K562 (cell line): ENCODE measurements at regions not wholly inside any gene's neighbourhood (a gene's known extent, or its start where the extent isn't known, plus 50 kb on each side); places are given as distances from the start of the nearest gene placed in this dataset.

Experiments used
- ATAC-seq: fragments of 200-7000 bp; cut with Tn5 transposase; 3 replicates; pipeline ENCODE4 v1.9.1; 2020; ENCODE audit warnings: moderate library complexity
- BruUV-seq: library from RNA; stranded (reverse); fragments of 400-500 nt; replicated peaks from 2 replicates; lab custom pipeline; 2021; lab: Mats Ljungman, UMichigan
- CTCF ChIA-PET: fragments of 300-600 bp; formaldehyde crosslinking; extraction: SDS; loops from one replicate; lab custom pipeline; 2021; ENCODE audit warnings: low intra/inter-chr PET ratio; lab: Yijun Ruan, JAX
- POLR2A ChIA-PET: fragments of 300-600, 350-650 bp; sonication (Branson Sonifier 250); formaldehyde crosslinking; extraction: SDS; loops from one replicate; lab custom pipeline; 2021; ENCODE audit warnings: antibody characterized with exemption, inconsistent platforms; lab: Yijun Ruan, JAX
- DNase-seq, 4 experiments: peaks; one replicate each; pipeline versions ENCODE4 v3.0.0 to v3.0.0-alpha.2; 2011 to 2018; ENCODE audit warnings: low spot score in 3 of 4, mixed read lengths in 3 of 4; ENCODE audit errors: extremely low read depth in 1 of 4
- FAIRE-seq: peaks from 2 replicates; lab custom pipeline; 2011; peaks lifted over from hg19 to GRCh38; lab: Jason Lieb, UNC
- H2AFZ ChIP-seq: 2 replicates; pipeline ENCODE4 v1.6.0; 2011; ENCODE audit warnings: low read depth, low read length, control low read depth, inconsistent platforms
- H3K27ac ChIP-seq: fragments of 200-600 bp; 3 replicates; pipeline ENCODE4 v1.8.0; 2011; ENCODE audit warnings: low read depth, mild to moderate bottlenecking, control low read depth, inconsistent platforms, low read length, moderate library complexity, mixed read lengths; ENCODE audit errors: extremely low read depth
- H3K27me3 ChIP-seq, 2 experiments: fragments of 300-600 bp in 1 of 2; 2 replicates in 1 of 2; 3 replicates in 1 of 2; pipeline versions ENCODE4 v1.6.0 to v1.8.0; 2011; ENCODE audit warnings: inconsistent platforms in 2 of 2, low read length in 2 of 2, mild to moderate bottlenecking in 1 of 2, mixed read lengths in 1 of 2, moderate library complexity in 1 of 2; ENCODE audit not compliant: control insufficient read depth in 2 of 2, insufficient read depth in 2 of 2
- H3K36me3 ChIP-seq: fragments of 300-600 bp; 3 replicates; pipeline ENCODE4 v1.8.0; 2011; ENCODE audit warnings: mild to moderate bottlenecking, low read length, inconsistent platforms; ENCODE audit not compliant: control insufficient read depth, insufficient read depth
- H3K4me1 ChIP-seq, 2 experiments: fragments of 200-600 bp in 1 of 2; replicated peaks in 1 of 2; 2 replicates in 1 of 2; 3 replicates in 1 of 2; pipeline versions ENCODE4 v1.5.1 to v1.8.0; 2011; ENCODE audit warnings: inconsistent platforms in 2 of 2, low read length in 2 of 2, mild to moderate bottlenecking in 1 of 2, mixed read lengths in 1 of 2, moderate library complexity in 1 of 2; ENCODE audit not compliant: control insufficient read depth in 2 of 2, insufficient read depth in 2 of 2
- H3K4me2 ChIP-seq: 2 replicates; pipeline ENCODE4 v1.6.1; 2011; ENCODE audit warnings: low read length, control low read depth, inconsistent platforms, mixed read lengths; ENCODE audit not compliant: insufficient read depth
- H3K4me3 ChIP-seq: fragments of 200-600 bp; sonication (generic), shearing (Covaris generic); 2 replicates; pipeline ENCODE4 v1.5.1; 2016; ENCODE audit warnings: control low read depth, inconsistent platforms
- H3K79me2 ChIP-seq: fragments of 200-600 bp; 3 replicates; pipeline ENCODE4 v1.8.0; 2011; ENCODE audit warnings: low read length, inconsistent platforms; ENCODE audit not compliant: control insufficient read depth, insufficient read depth
- H3K9ac ChIP-seq, 2 experiments: 2 replicates each; pipeline versions ENCODE4 v1.6.0 to v1.6.1; 2011; ENCODE audit warnings: low read depth in 2 of 2, low read length in 2 of 2, control low read depth in 1 of 2, inconsistent platforms in 1 of 2, mild to moderate bottlenecking in 1 of 2, mixed read lengths in 1 of 2; ENCODE audit not compliant: insufficient read depth in 1 of 2
- H3K9me1 ChIP-seq: one replicate; pipeline ENCODE4 v1.6.0; 2011; ENCODE audit warnings: inconsistent platforms, mild to moderate bottlenecking, low read length, moderate library complexity; ENCODE audit not compliant: control insufficient read depth, insufficient read depth
- H3K9me3 ChIP-seq: replicated peaks from 2 replicates; pipeline ENCODE4 v1.5.1; 2011; ENCODE audit warnings: low read depth, low read length, inconsistent platforms; ENCODE audit not compliant: control insufficient read depth, insufficient read depth
- H4K20me1 ChIP-seq: replicated peaks from 2 replicates; pipeline ENCODE4 v1.6.1; 2011; ENCODE audit warnings: low read length, inconsistent platforms, mixed read lengths; ENCODE audit not compliant: control insufficient read depth, insufficient read depth
- CBX8 ChIP-seq: fragments of 200-600 bp; sonication (generic); IDR thresholded peaks from 2 replicates; pipeline ENCODE4 v1.6.1; 2012; ENCODE audit warnings: borderline replicate concordance, mixed run types, low read depth, mild to moderate bottlenecking, moderate library complexity, mixed read lengths, low read length, control low read depth, inconsistent platforms; ENCODE audit not compliant: poor library complexity, severe bottlenecking; ENCODE audit errors: extremely low read depth
- ELF4 ChIP-seq: fragments of 450-650 bp; formaldehyde crosslinking; IDR thresholded peaks from 2 replicates; pipeline ENCODE4 v1.4.0; 2022; ENCODE audit warnings: missing genetic modification characterization
- EZH2 ChIP-seq: IDR thresholded peaks from 2 replicates; pipeline ENCODE4 v1.6.1; 2012; ENCODE audit warnings: low read depth, mild to moderate bottlenecking, inconsistent platforms, low read length, borderline replicate concordance
- GTF2E2 ChIP-seq: fragments of 200-800 bp; sonication (Bioruptor generic); IDR thresholded peaks from 2 replicates; pipeline ENCODE4 v1.6.1; 2016; ENCODE audit warnings: missing genetic modification characterization, missing compliant biosample characterization
- HDAC3 ChIP-seq: fragments of 450-650 bp; IDR thresholded peaks from 2 replicates; pipeline ENCODE4 v1.6.1; 2018; ENCODE audit warnings: borderline replicate concordance, mild to moderate bottlenecking, moderate library complexity; ENCODE audit not compliant: partially characterized antibody
- HNRNPLL ChIP-seq: fragments of 200-400 bp; formaldehyde crosslinking; IDR thresholded peaks from 2 replicates; pipeline ENCODE4 v1.6.1; 2017; ENCODE audit warnings: low read length, low read depth, mild to moderate bottlenecking; ENCODE audit not compliant: poor library complexity, severe bottlenecking
- KLF13 ChIP-seq: fragments of 450-650 bp; IDR thresholded peaks from 2 replicates; pipeline ENCODE4 v1.6.1; 2016; ENCODE audit warnings: missing genetic modification characterization, low read depth, mild to moderate bottlenecking, missing compliant biosample characterization, moderate library complexity, borderline replicate concordance
- MEF2D ChIP-seq: conservative IDR thresholded peaks from 2 replicates; pipeline ENCODE4 v1.6.1; 2016; ENCODE audit warnings: low read depth, missing genetic modification characterization, missing compliant biosample characterization
- MTF1 ChIP-seq: fragments of 250-450 bp; sonication (Bioruptor Pico); IDR thresholded peaks from 2 replicates; pipeline ENCODE4 v1.9.0; 2021; ENCODE audit warnings: moderate library complexity, mild to moderate bottlenecking, inconsistent platforms, borderline replicate concordance
- NKRF ChIP-seq: fragments of 450-650 bp; IDR thresholded peaks from 2 replicates; pipeline ENCODE4 v1.6.1; 2016; ENCODE audit warnings: borderline replicate concordance
- POLR2A ChIP-seq: fragments of 450-650 bp; conservative IDR thresholded peaks from 2 replicates; pipeline ENCODE4 v1.6.1; 2016
- PTRF ChIP-seq: fragments of 450-650 bp; IDR thresholded peaks from 2 replicates; pipeline ENCODE4 v1.6.1; 2016; ENCODE audit warnings: mild to moderate bottlenecking, missing genetic modification characterization, missing compliant biosample characterization
- SMAD1 ChIP-seq: fragments of 150-350 bp; IDR thresholded peaks from 2 replicates; pipeline ENCODE4 v1.6.1; 2014; ENCODE audit warnings: low read length, low read depth; ENCODE audit not compliant: partially characterized antibody
- SMAD2 ChIP-seq: fragments of 150-350 bp; IDR thresholded peaks from 2 replicates; pipeline ENCODE4 v1.6.1; 2014; ENCODE audit warnings: low read depth, mild to moderate bottlenecking, low read length
- ZBTB17 ChIP-seq: fragments of 450-650 bp; formaldehyde crosslinking; IDR thresholded peaks from 2 replicates; pipeline ENCODE4 v1.4.0; 2020; ENCODE audit warnings: mild to moderate bottlenecking
- ZNF140 ChIP-seq: fragments of 250-450 bp; sonication (Bioruptor Pico); IDR thresholded peaks from 2 replicates; pipeline ENCODE4 v1.8.0; 2021; ENCODE audit warnings: moderate library complexity, mild to moderate bottlenecking, inconsistent platforms
- ZNF146 ChIP-seq: IDR thresholded peaks from one replicate; pipeline ENCODE4 v1.6.1; 2018; ENCODE audit warnings: missing compliant biosample characterization; ENCODE audit not compliant: unreplicated experiment
- ZNF224 ChIP-seq: sonication (generic); formaldehyde crosslinking; IDR thresholded peaks from 2 replicates; pipeline ENCODE4 v1.8.0; 2022; ENCODE audit warnings: mild to moderate bottlenecking, missing genetic modification reagents
- ZNF699 ChIP-seq: fragments of 250-450 bp; sonication (Bioruptor Pico); IDR thresholded peaks from 2 replicates; pipeline ENCODE4 v1.8.0; 2021; ENCODE audit warnings: mild to moderate bottlenecking, moderate library complexity; ENCODE audit not compliant: insufficient replicate concordance
- WGBS: fragments of 100-300 bp; shearing (Covaris generic); methylation state at CpG from one replicate; pipeline ENCODE4 v1.1.6; 2016; ENCODE audit warnings: low coverage, mixed read lengths; ENCODE audit not compliant: insufficient coverage; ENCODE audit errors: missing lambda C conversion rate; 5-methylcytosine and 5-hydroxymethylcytosine counted together
- in situ Hi-C: fragments of 300-500 bp; cut with MboI; formaldehyde crosslinking; loops from 4 replicates; pipeline ENCODE4 v1.15.0; 2018; ENCODE audit warnings: inconsistent platforms, mixed read lengths
- intact Hi-C: fragments of 100-400 bp; cut with micrococcal nuclease; formaldehyde crosslinking; loops from 2 replicates; pipeline ENCODE4 v1.14.2; 2022

- no TSS peak for BruUV-seq
- H3K9me1 ChIP-seq, result no peaks in the 10 kb centered on the region
- no peak overlapping the region for H3K4me3 ChIP-seq
- FAIRE-seq (no peak), ATAC-seq (no peak), DNase-seq (no peak)
- ChIA-PET CTCF (no interaction called here), POLR2A (no interaction called here)
- intact Hi-C loops, result no loop called here
- no peaks in the 10 kb centered on the region for H3K36me3 ChIP-seq
- in situ Hi-C loops, result no loop called here
- H3K9me3 ChIP-seq, result no peaks in the 10 kb centered on the region
- no peak overlapping the region for H3K27ac ChIP-seq
- WGBS, result 0% methylated on average over 4 of the region's 4 CpGs
- H3K9ac ChIP-seq, result no peak overlapping the region
- H2AFZ ChIP-seq, result no peak overlapping the region
- H3K27me3 ChIP-seq, result no peaks in the 10 kb centered on the region; a peak in 1 of 5 replicates
- no peaks in the 10 kb centered on the region for H3K79me2 ChIP-seq
- no peak for TF ChIP-seq SMAD1
- TF ChIP-seq ZNF224, result no peak
- no peak for TF ChIP-seq HDAC3
- TF ChIP-seq ELF4 (CRISPR knock-in tag), result no peak
- no peak for TF ChIP-seq POLR2A
- no peak for TF ChIP-seq SMAD2
- TF ChIP-seq CBX8, result no peak
- no peak for TF ChIP-seq ZBTB17
- TF ChIP-seq EZH2, result no peak
- TF ChIP-seq ZNF146 (CRISPR knock-in tag), result no peak
- no peak for TF ChIP-seq ZNF699 (CRISPR knock-in tag)
- TF ChIP-seq HNRNPLL, result no peak
- TF ChIP-seq ZNF140 (CRISPR knock-in tag), result no peak
- no peak for TF ChIP-seq KLF13
- TF ChIP-seq MTF1, result no peak
- TF ChIP-seq PTRF (tag), result no peak
- TF ChIP-seq GTF2E2 (tag), result no peak
- TF ChIP-seq MEF2D (tag), result no peak
- no peak for TF ChIP-seq NKRF
- TF ChIP-seq, all 486 proteins: peak for 0
- no peaks in the 10 kb centered on the region for H4K20me1 ChIP-seq
- H3K4me1 ChIP-seq, result no peaks in the 10 kb centered on the region
- H3K4me2 ChIP-seq, result no peak overlapping the region
These were observed 104.2 kb upstream of the DST start for GRCh38 chr6:56746767-56747504.
